Myocyte (in vitro differentiated cells): ENCODE measurements at regions not wholly inside any gene's neighbourhood (a gene's known extent, or its start where the extent isn't known, plus 50 kb on each side); places are given as distances from the start of the nearest gene placed in this dataset.

Experiments used
- DNase-seq: peaks from one replicate; pipeline ENCODE4 v3.0.0-alpha.2; 2012; ENCODE audit warnings: low read depth

GRCh38 chr10:106198275-106198674 lies 966.2 kb downstream of the SORCS1 start:
- DNase-seq, result no peak

DNA sequence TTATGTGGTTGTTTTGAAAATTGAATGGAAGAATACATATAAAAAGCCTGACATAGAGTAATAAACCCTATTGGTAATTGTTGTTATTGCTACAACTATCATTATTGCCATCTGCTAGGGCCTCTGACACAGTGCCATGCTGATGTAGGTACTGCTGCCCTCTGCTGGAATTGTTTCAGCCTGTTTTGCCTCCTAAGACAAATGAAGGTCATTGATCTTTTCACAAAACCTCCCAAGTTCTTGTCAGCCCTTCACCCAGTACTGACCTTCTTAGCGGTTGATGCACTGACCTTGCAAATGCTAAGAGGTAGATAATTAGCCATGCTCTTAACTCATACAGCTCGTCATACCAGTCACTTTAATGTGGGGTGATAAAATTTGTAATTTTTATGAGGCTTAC lies 975.2 kb downstream of the SORCS1 start:
- no peak for DNase-seq

DNA sequence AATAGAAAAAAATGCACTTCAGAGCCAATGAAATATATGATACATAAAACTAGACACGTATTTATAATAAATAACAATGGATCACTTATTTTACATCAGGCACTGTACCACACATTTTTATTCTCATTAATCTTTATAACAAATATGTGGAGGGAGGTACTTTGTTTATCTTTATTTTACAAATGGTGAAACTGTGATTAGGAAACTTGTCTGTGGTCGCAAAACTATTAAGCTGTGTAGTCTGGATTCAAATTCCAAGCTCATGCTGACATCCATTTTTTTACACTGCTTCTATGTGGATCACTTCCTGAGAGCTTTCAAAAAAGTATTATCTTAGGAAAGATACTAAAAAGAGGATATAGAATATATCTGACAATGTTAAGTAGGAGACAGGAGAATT lies 978.6 kb downstream of the SORCS1 start:
- DNase-seq, result no peak

DNA sequence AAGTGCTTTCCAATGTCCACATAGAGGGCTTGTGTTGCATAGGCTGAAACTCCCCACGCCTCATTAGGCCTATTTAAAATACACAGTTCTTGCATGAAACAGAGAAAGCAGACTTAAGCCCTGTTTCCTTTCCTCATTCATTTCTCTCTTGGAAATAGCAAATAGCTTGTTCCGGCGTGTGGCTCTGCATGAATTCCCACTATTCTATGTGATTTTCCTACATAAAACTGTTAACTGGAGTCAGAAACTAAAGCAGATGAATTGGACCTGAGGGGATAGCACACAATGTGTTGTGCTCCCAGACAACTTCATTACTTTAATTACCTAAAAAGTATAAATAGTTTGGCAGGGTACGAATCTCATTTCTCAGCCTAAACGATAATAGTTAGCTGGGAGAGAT lies 981.5 kb downstream of the SORCS1 start:
- DNase-seq, result no peak

GRCh38 chr10:106182542-106182941 lies 982.0 kb downstream of the SORCS1 start:
- no peak for DNase-seq

DNA sequence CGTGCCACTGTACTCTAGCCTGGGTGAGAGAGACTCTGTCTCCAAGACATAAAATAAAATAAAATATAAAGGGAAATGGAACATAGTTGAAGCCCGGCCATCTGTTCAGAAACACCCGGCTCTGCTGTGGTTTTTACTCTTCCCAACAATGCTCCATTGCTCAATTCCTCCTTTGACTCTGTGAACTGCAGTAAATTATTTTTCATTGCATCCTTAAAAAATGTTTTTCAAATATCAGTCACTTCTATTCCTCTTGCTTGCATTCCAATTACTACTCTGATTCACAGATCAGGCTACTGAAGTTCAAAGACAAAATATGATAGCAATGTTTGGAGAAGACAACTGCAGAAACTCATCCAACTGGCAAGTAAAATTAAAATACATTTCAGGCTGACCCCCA lies 983.0 kb downstream of the SORCS1 start:
- no peak for DNase-seq

GRCh38 chr10:106179430-106179829 lies 985.1 kb downstream of the SORCS1 start:
- no peak for DNase-seq

DNA sequence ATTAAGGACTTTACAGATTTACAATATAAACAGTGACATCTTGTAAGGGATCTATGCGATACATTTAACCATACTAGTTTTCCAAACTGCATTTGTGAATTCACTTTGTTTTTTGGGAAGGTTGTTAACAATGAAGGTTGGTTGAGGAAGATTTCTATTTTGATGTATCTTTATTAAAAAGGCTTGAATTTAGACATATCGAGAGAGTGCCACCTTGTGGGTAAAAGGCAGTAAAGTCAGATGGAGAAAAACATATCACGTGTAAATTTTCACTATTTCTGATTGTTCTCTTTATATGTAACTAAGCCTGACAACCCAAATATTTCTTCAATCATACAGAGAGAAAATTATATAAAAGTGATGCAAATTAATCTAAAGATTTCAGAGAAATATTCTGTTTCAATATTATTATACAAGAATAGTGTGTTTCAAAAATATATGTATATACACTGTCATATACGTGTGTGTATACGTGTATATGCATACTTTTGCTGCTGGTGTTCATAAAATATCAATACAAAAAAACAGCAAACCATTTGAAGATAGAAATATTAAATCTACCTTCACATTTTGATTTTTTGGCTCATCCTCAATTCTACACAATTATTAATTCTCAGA lies 988.6 kb downstream of the SORCS1 start:
- DNase-seq, result no peak

GRCh38 chr10:106173838-106174237 lies 990.7 kb downstream of the SORCS1 start:
- no peak for DNase-seq

DNA sequence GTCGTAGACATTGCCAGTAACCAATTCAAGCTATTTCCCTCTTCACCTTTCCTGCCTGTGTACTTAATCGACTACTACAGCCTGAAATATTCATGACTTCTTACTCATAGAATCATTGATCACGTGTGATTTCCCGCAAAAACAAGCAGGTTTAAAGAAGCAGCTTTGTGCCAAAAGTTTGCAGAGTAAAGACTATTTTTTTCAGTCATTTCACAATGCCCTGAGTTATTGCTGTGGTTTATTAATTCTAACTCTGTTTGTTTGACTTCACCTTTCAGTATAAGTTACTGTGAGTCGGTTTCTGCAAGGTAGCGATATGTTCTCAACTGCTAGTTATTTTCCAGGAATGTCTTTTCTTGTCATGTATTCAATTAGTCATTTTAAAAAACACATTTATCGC lies 995.3 kb downstream of the SORCS1 start:
- no peak for DNase-seq

DNA sequence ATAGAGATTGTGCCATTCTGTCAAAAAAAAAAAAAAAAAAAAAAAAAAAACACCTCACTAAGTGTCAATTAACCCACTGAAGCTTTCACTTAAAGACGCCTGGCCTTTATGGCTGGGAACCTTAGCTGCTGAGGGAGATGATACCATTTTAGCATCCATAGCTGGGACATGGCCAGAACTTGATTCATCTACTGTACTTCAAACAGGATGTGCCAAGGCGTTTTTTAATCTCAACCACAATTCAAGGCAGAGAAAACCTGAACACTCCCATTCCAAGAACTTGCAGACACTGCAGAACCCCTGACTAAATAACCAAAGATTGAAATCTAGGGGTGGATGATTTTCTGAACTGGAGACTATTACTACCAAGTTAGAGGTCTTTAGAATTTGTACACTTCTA lies 996.6 kb downstream of the SORCS1 start:
- DNase-seq, result no peak

DNA sequence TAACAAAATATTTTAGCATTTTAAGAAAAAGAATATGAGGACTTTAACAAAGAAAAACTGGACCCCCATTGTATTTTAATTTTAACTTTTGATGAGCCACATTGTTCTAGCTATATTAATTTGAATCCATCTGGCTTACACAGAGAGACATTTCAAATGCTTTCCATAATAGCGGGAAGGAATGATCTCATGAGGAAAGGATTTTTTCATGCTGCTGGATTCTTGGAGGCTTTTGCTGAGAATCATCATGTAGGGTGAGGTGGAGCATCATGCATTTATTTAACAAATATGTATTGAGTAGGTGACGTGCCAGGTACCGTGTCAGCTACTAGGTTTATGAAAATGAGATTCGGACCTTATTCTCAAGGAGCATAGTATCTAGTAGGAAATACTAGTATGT lies 1006.3 kb downstream of the SORCS1 start:
- no peak for DNase-seq

DNA sequence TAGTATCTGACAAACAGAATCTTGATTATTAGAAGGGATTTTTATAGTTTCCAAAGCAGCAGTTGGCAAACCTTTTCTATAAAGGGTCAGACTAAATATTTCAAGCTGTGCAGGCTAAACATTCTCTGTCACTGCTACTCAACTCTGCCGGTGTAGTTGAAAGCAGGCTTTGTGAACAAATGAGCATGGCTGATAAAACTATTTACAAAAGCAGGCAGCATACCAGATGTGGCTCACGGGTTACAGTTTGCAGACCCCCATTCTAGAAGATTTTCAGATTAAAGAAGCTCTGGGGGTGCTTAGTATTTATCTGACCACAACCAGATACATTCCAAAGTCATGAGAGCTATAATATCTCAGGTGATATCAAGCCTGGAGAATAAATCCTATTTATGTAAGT lies 1017.5 kb downstream of the SORCS1 start:
- no peak for DNase-seq

- DNase-seq, result no peak
These were observed 1024.6 kb downstream of the SORCS1 start for GRCh38 chr10:106139915-106140314.

- no peak for DNase-seq
These were observed 1028.3 kb downstream of the SORCS1 start for GRCh38 chr10:106136175-106136574.

- no peak for DNase-seq
These were observed 1030.0 kb downstream of the SORCS1 start for GRCh38 chr10:106134326-106135000.

GRCh38 chr10:106133451-106133850 lies 1031.1 kb downstream of the SORCS1 start:
- no peak for DNase-seq

DNA sequence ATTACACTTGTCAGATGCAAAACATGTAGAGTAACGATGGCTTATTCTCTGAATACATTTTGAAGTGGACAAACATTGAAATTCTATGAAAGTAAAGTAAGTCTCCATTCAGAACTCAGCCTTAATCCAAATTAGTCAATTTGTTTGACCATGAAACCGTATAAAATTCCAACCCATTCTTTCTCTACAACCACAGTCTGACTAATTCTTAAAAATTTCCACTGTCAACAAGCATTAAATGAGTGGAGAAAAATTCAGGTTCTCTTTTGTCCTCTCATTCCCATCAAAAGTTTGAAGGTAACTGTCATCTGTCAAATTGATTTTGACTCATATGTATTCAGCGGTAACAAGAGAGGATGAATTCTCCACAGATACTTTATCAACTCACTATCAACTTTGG lies 1031.5 kb downstream of the SORCS1 start:
- DNase-seq, result no peak

- DNase-seq, result no peak
These were observed 1049.8 kb downstream of the SORCS1 start for GRCh38 chr10:106114656-106115186.

- no peak for DNase-seq
These were observed 1053.3 kb downstream of the SORCS1 start for GRCh38 chr10:106111246-106111645.

GRCh38 chr10:106107706-106108105 lies 1056.8 kb downstream of the SORCS1 start:
- DNase-seq, result no peak

- DNase-seq, result no peak
These were observed 1058.4 kb downstream of the SORCS1 start for GRCh38 chr10:106106114-106106513.

DNA sequence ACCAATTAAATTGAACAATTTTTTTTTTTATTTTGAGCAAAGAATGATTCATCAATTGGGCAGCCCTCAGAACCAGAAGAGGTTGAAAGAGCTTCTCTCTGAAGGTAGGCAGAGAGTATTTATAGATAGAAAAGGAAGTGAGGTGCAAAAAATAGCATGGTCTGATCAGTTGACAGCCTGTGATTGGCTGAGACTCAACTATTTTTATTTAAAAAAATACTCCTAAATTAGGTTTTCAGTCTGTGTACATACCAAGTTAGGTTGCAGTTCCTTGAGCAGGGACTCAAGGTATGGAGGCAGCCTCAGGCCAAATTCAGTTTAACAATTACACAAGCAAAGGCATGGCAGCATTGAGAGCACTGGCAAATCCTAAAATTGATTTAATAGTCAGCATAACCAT lies 1074.7 kb downstream of the SORCS1 start:
- DNase-seq, result no peak
